Endothelial cell (in vitro differentiated cells): ENCODE measurements at regions not wholly inside any gene's neighbourhood (a gene's known extent, or its start where the extent isn't known, plus 50 kb on each side); places are given as distances from the start of the nearest gene placed in this dataset.

Source experiments
- DNase-seq: peaks from one replicate; pipeline ENCODE4 v3.0.0; 2021; ENCODE audit warnings: low spot score
- H3K27ac Mint-ChIP-seq: one replicate; pipeline ENCODE4 v1.8.0; 2021; ENCODE audit warnings: mixed read lengths, inconsistent platforms; ENCODE audit not compliant: unreplicated experiment
- H3K27me3 Mint-ChIP-seq: one replicate; pipeline ENCODE4 v1.8.0; 2021; ENCODE audit warnings: mild to moderate bottlenecking, moderate library complexity, mixed read lengths, inconsistent platforms; ENCODE audit not compliant: unreplicated experiment
- H3K36me3 Mint-ChIP-seq: one replicate; pipeline ENCODE4 v1.8.0; 2021; ENCODE audit warnings: mild to moderate bottlenecking, low read depth, mixed read lengths, inconsistent platforms; ENCODE audit not compliant: unreplicated experiment
- H3K4me1 Mint-ChIP-seq: one replicate; pipeline ENCODE4 v1.8.0; 2021; ENCODE audit warnings: mild to moderate bottlenecking, mixed read lengths, inconsistent platforms; ENCODE audit not compliant: unreplicated experiment
- H3K4me3 Mint-ChIP-seq: one replicate; pipeline ENCODE4 v1.8.0; 2021; ENCODE audit warnings: mild to moderate bottlenecking, mixed read lengths, inconsistent platforms; ENCODE audit not compliant: unreplicated experiment
- H3K9me3 Mint-ChIP-seq: one replicate; pipeline ENCODE4 v1.8.0; 2021; ENCODE audit warnings: mixed read lengths, inconsistent platforms; ENCODE audit not compliant: unreplicated experiment
- TF ChIP-seq, protein P1 (sequence below): fragments of 200-600 bp; sonication (generic); IDR thresholded peaks from one replicate; pipeline ENCODE4 v1.5.0; 2021; ENCODE audit warnings: antibody characterized with exemption; ENCODE audit not compliant: unreplicated experiment

DNA sequence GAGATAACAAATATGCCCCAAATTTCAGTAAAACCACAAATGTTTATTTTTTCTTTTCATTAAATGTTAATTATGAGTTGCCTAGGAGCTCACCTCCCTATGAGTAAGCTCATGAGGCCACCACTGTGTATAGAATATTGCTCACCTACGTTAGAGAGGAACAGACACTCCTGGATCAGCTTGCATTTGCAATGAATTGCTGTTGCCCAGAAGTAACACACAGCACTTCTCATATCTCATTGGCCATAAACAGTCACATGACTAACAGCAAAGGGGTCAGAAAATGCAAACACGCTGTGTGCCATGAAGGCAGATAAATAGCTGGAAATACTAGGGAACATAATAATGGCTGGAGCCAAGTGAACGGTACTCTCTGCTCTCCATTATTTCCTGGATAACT lies 89.0 kb upstream of the GALNT5 start:
- no peaks in the 10 kb centered on the region for H3K36me3 Mint-ChIP-seq
- DNase-seq = no peak
- no peaks in the 10 kb centered on the region for H3K4me1 Mint-ChIP-seq
- no peaks in the 10 kb centered on the region for H3K9me3 Mint-ChIP-seq
- H3K4me3 Mint-ChIP-seq = no peak overlapping the region
- no peak overlapping the region for H3K27ac Mint-ChIP-seq
- H3K27me3 Mint-ChIP-seq = no peaks in the 10 kb centered on the region
- TF ChIP-seq, protein P1, sequence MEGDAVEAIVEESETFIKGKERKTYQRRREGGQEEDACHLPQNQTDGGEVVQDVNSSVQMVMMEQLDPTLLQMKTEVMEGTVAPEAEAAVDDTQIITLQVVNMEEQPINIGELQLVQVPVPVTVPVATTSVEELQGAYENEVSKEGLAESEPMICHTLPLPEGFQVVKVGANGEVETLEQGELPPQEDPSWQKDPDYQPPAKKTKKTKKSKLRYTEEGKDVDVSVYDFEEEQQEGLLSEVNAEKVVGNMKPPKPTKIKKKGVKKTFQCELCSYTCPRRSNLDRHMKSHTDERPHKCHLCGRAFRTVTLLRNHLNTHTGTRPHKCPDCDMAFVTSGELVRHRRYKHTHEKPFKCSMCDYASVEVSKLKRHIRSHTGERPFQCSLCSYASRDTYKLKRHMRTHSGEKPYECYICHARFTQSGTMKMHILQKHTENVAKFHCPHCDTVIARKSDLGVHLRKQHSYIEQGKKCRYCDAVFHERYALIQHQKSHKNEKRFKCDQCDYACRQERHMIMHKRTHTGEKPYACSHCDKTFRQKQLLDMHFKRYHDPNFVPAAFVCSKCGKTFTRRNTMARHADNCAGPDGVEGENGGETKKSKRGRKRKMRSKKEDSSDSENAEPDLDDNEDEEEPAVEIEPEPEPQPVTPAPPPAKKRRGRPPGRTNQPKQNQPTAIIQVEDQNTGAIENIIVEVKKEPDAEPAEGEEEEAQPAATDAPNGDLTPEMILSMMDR = no peak

DNA sequence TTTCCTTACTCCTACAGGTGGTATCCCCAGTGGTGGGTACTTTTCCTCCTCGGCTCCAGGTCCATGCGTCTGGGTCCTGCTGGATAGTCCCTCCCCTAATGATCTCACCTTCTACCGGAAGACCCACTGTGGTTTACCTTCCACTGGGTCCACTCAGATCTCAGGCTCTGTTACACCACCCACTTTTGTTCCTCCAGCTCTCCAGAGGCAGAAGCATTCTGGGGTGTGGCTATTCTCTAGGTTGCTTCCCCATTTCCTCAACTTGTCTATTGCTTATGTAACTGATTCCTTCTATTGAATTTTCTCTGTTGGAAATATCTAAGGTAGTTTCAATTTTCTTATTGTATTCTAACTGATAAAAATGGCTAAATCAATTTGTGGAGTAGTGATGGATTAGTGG lies 87.6 kb upstream of the GALNT5 start:
- Mint-ChIP-seq H3K36me3 (no peaks in the 10 kb centered on the region), H3K9me3 (no peaks in the 10 kb centered on the region), H3K4me1 (no peaks in the 10 kb centered on the region), H3K27me3 (no peaks in the 10 kb centered on the region), H3K4me3 (no peak overlapping the region), H3K27ac (no peak overlapping the region)
- DNase-seq = no peak
- TF ChIP-seq, protein P1 = no peak

GRCh38 chr2:157170299-157170698 lies 87.2 kb upstream of the GALNT5 start:
- H3K27me3 Mint-ChIP-seq = no peaks in the 10 kb centered on the region
- no peak overlapping the region for H3K27ac Mint-ChIP-seq
- H3K36me3 Mint-ChIP-seq = no peaks in the 10 kb centered on the region
- TF ChIP-seq, protein P1 = no peak
- H3K9me3 Mint-ChIP-seq = no peaks in the 10 kb centered on the region
- no peak for DNase-seq
- no peak overlapping the region for H3K4me3 Mint-ChIP-seq
- no peaks in the 10 kb centered on the region for H3K4me1 Mint-ChIP-seq

DNA sequence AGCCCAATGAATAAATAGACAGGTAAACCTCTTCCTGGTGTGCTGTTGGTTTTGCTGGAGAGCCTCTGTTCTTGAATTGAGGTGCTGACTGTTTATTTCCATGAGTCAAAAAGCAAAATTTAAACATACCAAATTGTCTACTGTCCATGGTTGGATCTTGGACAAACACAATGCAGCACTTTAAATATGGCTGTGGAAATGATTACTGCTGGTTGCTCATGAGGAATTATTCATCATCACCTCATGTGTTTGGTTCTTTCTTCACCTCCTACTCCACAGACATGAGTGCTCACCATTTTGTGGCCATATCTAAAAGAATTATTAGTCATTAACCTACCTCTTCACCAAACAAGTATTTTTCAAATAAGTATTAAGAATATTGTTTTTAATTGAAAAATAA lies 85.3 kb upstream of the GALNT5 start:
- no peaks in the 10 kb centered on the region for H3K9me3 Mint-ChIP-seq
- DNase-seq = no peak
- no peak overlapping the region for H3K27ac Mint-ChIP-seq
- H3K27me3 Mint-ChIP-seq = no peaks in the 10 kb centered on the region
- no peaks in the 10 kb centered on the region for H3K36me3 Mint-ChIP-seq
- H3K4me3 Mint-ChIP-seq = no peak overlapping the region
- H3K4me1 Mint-ChIP-seq = no peaks in the 10 kb centered on the region
- TF ChIP-seq, protein P1 = no peak

DNA sequence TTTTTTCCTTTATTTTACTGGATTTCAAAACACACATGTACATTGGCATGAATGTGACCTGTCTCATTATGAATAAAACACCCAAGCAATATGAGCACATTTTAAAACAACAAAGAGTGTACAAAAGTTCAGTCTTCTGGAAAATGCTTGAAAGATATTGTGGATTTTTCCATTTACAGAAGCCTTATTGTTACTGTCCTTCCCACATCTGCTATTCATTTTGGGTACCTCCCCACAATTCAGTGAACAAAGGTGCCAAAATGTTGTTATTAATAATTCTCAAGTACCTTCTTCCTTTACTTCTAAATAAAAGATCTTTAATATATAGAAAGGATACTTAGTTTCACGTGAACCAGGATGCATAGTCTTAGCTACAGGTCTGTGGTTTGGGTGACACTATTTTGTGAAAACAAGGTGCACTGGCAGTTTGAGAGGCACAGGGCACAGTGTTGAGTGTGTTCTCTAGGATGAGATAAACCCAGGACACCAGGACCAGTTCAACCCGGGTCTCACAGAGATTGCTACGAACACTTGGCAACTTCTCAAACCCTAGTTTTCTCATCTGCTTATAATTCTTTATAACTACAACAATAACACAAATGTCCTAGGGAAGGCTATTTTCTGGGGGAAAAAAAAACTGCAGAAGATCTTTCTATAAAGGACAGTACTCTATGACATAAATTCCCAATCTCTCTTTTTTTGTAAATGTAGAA lies 84.5 kb upstream of the GALNT5 start:
- DNase-seq = no peak
- Mint-ChIP-seq H3K4me1 (no peaks in the 10 kb centered on the region), H3K9me3 (no peaks in the 10 kb centered on the region), H3K4me3 (no peak overlapping the region), H3K27ac (no peak overlapping the region), H3K27me3 (no peaks in the 10 kb centered on the region), H3K36me3 (no peaks in the 10 kb centered on the region)
- TF ChIP-seq, protein P1 = no peak
